GM18951 (cell line): ENCODE measurements at regions not wholly inside any gene's neighbourhood (a gene's known extent, or its start where the extent isn't known, plus 50 kb on each side); places are given as distances from the start of the nearest gene placed in this dataset.
"Not testable (repeated sequence)": the region's sequence is repeated elsewhere in the genome, so short reads cannot be mapped to it uniquely, and the experiment has no call there.

Experiments
- POLR2A ChIP-seq: IDR thresholded peaks from 4 replicates; pipeline ENCODE4 v1.6.1; 2011; ENCODE audit warnings: mild to moderate bottlenecking; ENCODE audit not compliant: insufficient read length, insufficient read depth; ENCODE audit errors: extremely low read depth
- in situ Hi-C: fragments of 300-500 bp; cut with MboI; formaldehyde crosslinking; loops from one replicate; pipeline ENCODE4 v1.12.0; 2022; ENCODE audit warnings: low sequenced_read_pairs, mixed read lengths, inconsistent platforms; ENCODE audit not compliant: unreplicated experiment

- in situ Hi-C loops = no loop called here
- no peak for TF ChIP-seq POLR2A
These were observed 123.5 kb downstream of the MAP3K7 start for GRCh38 chr6:90463359-90463758.

- no peak for TF ChIP-seq POLR2A
- in situ Hi-C loops = no loop called here
These were observed 124.8 kb downstream of the MAP3K7 start for GRCh38 chr6:90462102-90462501.

DNA sequence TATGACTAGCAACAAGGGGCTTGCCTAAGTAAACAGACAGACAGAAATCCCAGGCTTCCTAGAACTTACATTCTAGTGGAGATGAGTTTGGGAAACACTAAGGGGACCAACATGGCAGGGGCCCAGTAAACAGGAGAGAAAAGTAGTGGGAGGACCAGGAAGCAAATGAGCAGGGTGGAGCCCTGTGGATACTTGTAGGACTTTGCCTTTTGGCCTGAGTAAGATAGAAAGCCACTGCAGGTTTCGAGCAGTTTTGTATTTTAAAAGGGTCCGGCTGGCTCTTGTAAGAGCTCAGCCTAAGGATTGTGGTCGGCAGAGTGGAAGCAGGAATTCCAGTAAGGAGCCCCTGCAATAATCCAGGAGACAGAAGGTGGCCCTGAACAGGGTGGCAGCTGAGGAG lies 125.5 kb downstream of the MAP3K7 start:
- in situ Hi-C loops = no loop called here
- no peak for TF ChIP-seq POLR2A

DNA sequence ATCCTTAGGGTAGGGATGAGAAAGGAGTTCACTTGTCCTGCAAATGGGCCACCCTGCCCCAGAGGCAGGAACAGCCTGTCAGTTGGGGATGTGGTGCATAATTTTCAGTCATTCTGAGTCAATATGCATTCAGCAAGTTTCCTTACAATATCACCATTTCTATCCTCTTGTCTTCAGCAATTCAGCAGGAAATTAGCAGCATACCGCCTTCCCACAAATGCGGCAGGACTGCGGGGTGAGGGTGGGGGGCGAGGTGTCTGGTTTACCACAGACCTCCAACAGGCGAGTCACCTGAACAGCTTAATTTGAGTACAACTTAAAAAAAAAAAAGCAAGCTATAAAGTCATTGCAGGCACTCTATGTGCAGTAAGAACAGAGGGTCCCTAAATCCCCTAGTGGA lies 126.8 kb downstream of the MAP3K7 start:
- no peak for TF ChIP-seq POLR2A
- in situ Hi-C loops = no loop called here

DNA sequence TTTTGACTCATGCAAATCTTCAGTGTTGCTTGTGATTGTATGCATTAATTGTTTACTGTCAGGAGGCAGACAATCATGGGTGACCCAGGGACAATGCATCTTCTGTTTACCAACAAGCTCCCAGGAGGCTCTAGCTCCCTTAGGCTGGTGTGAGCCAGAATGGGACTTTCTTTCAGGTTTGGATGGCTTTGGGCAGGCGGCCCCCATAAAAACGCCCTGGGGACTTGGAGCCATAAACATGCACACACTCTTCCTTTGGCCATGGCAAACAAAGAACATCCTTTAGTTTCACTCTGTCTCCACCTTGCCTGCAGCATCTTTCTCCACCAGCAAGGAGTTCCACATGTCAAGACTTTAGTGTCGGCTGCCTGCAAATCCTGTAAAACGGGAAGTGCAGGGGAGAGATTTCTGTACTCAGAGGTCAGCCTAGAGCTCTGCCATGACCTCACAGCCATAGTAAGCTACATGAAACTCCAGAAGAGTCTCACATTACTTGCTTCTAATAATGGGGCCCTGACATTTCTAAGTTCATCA lies 127.6 kb downstream of the MAP3K7 start:
- TF ChIP-seq POLR2A = no peak
- in situ Hi-C loops = no loop called here

GRCh38 chr6:90458353-90459224 lies 128.3 kb downstream of the MAP3K7 start:
- in situ Hi-C loops = no loop called here
- TF ChIP-seq POLR2A = no peak

DNA sequence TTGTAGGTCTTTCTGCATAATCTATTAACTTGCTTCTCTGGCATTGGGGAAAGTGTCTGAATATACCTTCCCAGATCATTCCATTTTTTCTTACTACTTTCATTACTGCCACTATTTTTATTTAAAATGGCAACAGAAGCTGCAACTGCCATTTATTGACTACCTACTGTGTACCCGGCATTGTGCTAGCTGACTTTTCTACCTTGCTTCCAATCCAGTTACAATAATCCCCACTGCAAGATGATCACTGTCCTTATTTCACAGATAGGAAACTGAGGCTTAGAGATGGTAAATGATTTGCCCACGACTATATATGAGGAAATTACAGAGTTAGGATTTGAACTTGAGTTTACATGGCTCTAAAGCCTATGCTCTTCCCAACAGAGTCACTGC lies 129.0 kb downstream of the MAP3K7 start:
- no peak for TF ChIP-seq POLR2A
- in situ Hi-C loops = no loop called here

DNA sequence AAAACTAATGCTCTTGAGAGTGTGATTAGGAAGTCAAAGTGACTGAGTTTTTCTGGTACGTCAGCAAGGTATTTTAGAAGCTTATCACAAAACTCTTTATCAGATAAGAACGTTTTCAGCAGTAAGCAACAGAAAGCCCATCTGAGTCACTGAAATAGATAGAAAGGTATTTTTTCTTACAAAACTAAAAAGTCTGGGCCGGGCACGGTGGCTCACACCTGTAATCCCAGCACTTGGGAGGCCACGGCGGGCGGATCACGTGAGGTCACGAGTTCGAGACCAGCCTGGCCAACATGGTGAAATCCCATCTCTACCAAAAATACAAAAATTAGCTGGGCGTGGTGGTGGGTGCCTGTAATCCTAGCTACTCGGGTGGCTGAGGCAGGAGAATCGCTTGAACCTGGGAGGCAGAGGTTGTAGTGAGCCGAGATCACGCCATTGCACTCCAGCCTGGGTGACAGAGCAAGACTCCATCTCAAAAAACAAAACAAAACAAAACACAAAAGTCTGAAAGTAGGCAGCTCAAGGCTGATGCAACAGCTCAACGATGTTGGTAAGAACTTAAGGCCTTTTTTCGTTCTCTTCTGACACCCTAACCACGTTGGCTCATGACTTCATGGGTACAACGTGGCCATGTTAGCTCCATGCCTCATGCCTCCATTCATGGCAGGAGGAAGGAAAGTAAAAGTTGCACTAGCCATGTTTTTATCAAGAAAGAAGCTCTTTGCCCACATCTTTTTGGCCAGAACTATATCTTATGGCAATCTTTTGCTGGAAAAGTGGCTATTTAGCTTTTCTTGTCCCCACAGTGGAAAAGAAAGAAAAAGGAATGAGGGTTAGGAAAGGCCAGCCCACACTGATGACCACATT lies 129.6 kb downstream of the MAP3K7 start:
- in situ Hi-C loops = not testable (repeated sequence)

DNA sequence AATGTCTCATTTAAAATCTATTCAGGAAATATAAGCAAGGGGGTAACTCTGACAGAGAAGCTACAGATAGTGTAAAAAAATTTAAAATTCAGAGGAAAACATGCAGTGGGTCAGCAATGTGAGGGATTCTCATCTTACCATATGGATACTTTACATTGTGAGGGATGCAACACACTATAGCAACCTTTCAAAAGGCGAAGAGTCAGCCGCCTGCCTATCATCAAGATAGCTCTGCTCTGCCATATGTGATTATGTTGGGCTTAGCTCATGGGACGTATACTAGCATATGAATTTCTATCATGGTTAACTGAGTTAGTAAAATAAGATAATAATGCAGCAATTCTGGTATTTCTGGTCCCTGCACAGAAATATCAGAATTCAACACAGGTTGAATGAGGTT lies 130.9 kb downstream of the MAP3K7 start:
- in situ Hi-C loops = no loop called here
- no peak for TF ChIP-seq POLR2A

- in situ Hi-C loops = no loop called here
- no peak for TF ChIP-seq POLR2A
These were observed 131.9 kb downstream of the MAP3K7 start for GRCh38 chr6:90454836-90455427.

DNA sequence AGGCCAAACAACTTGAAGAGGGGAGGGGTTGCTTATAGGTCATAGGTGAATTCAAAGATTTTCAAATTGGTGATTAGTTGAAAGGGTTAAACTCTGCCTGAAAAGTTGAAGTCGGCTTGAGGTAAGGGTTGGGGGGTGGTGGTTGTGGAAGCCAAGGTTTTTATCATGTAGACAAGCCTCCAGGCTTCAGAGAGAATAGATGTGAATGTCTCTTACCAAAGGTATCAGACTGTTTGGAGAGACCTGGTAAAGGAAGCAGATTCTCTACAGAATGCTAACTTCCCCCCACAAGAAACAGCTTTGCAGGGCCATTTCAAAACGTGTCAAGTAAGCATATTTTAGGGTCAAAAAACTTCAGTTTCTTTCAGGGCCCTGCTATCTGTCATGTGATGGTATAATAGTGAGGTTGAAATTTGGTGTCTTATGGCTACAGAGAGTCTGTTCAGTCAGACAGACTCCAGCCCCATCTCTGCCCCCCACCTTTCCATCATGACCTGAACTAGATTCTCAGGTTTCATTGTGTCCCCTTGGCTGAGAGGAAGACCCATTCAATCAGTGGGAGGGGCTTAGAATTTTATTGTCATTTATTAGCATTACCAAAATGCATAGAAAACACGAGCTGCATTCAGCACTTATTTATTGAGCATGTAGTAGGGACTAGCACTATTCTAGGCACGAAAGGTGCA lies 136.5 kb downstream of the MAP3K7 start:
- in situ Hi-C loops = no loop called here
- no peak for TF ChIP-seq POLR2A

GRCh38 chr6:90449311-90449710 lies 137.6 kb downstream of the MAP3K7 start:
- in situ Hi-C loops = no loop called here
- TF ChIP-seq POLR2A = no peak

DNA sequence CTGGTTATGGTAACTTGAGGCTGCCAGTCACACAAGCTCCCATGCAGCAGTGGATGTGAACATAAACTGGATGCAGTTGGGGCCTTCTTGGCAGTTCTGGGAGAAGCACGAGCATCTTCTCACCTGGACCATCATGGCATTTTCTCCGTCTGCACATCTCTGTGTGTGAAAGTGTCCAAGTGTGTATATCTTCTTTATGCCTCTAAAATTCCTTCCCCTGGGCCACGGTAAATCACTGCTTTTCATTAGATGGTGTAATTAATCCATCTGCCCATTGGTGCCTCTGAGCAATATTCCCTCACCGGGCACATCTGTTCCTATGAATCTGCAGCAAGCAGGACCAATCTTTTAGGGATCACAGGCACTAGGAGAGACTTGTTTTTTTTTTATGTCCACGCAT lies 138.0 kb downstream of the MAP3K7 start:
- in situ Hi-C loops = no loop called here

More for the DNA sequence above, 138.0 kb downstream of the MAP3K7 start:
- no peak for TF ChIP-seq POLR2A
